ENCODE measurements at regions not wholly inside any gene's neighbourhood (a gene's known extent, or its start where the extent isn't known, plus 50 kb on each side); places are given as distances from the start of the nearest gene placed in this dataset.
"Not testable (repeated sequence)": the region's sequence is repeated elsewhere in the genome, so short reads cannot be mapped to it uniquely, and the experiment has no call there.

- not testable (repeated sequence) for H3K27ac ChIP-seq (ENCODE audit: low read depth in 1 of 2, low read length in 1 of 2); ATAC-seq (ENCODE audit: insufficient read depth, low FRiP score); H3K4me3 ChIP-seq; H3K4me1 ChIP-seq (ENCODE audit: control insufficient read depth in 5 of 5, insufficient read depth in 5 of 5, low read length in 5 of 5); DNase-seq; H3K27me3 ChIP-seq (ENCODE audit: control insufficient read depth in 3 of 3, insufficient read depth in 3 of 3, low read length in 2 of 3); H3K36me3 ChIP-seq (ENCODE audit: control insufficient read depth in 4 of 4, insufficient read depth in 4 of 4, low read length in 4 of 4); H3K9ac ChIP-seq (ENCODE audit: insufficient read depth in 1 of 2, low read length in 2 of 2); H3K9me3 ChIP-seq (ENCODE audit: control insufficient read depth in 4 of 4, insufficient read depth in 3 of 4, low read length in 3 of 4)
- WGBS, 2 donors, result 0 to 62% methylated on average over 1 of the region's 1 CpG
Observed at GRCh38 chr21:27921421-27921820, 954.5 kb upstream of the ADAMTS5 start.

DNA sequence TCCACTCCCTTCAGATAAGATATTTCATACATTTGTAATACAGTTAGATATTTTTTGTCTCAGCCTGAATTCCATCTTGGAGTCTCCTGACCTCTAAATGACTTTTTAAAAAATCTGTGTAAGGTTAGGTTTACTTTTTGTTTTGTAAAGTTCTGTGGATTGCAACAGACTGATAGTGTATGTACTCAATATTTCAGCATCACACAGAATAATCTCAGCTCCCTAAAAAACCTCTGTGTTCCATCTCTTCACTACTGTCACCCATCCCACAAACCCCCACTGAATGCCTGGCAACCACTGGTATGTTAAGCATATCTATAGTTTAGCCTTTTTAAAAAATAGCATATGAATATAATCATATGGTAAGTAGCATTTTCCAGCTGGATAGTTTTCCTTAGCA lies 951.1 kb upstream of the ADAMTS5 start:
- not testable (repeated sequence) for H3K9ac ChIP-seq (ENCODE audit: insufficient read depth in 1 of 2, low read length in 2 of 2); H3K4me3 ChIP-seq; H3K27me3 ChIP-seq (ENCODE audit: control insufficient read depth in 3 of 3, insufficient read depth in 3 of 3, low read length in 2 of 3); H3K27ac ChIP-seq (ENCODE audit: low read depth in 1 of 2, low read length in 1 of 2); ATAC-seq (ENCODE audit: insufficient read depth, low FRiP score); H3K9me3 ChIP-seq (ENCODE audit: control insufficient read depth in 4 of 4, insufficient read depth in 3 of 4, low read length in 3 of 4); H3K4me1 ChIP-seq (ENCODE audit: control insufficient read depth in 5 of 5, insufficient read depth in 5 of 5, low read length in 5 of 5); H3K36me3 ChIP-seq (ENCODE audit: control insufficient read depth in 4 of 4, insufficient read depth in 4 of 4, low read length in 4 of 4)
- DNase-seq, result peak in 2 of 3 donors; percentile 10 to 28

DNA sequence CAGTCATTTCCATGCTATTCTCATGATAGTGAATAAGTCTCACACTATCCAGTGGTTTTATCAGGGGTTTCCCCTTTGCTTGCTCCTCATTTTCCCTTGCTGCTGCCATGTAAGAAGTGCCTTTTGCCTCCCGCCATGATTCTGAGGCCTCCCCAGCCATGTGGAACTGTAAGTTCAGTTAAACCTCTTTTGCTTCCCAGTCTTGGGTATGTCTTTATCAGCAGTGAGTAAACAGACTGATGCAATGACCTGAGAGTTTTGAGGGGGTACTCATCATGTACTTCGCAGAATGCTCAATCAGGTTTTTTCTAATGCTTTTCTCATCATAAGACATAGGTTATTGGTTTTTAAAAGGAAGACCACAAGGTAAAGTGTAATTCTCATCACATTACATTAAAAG lies 949.4 kb upstream of the ADAMTS5 start:
- not testable (repeated sequence) for H3K27ac ChIP-seq (ENCODE audit: low read depth in 1 of 2, low read length in 1 of 2); DNase-seq; ATAC-seq (ENCODE audit: insufficient read depth, low FRiP score); H3K27me3 ChIP-seq (ENCODE audit: control insufficient read depth in 3 of 3, insufficient read depth in 3 of 3, low read length in 2 of 3); H3K9ac ChIP-seq (ENCODE audit: insufficient read depth in 1 of 2, low read length in 2 of 2); H3K36me3 ChIP-seq (ENCODE audit: control insufficient read depth in 4 of 4, insufficient read depth in 4 of 4, low read length in 4 of 4); H3K4me3 ChIP-seq; H3K4me1 ChIP-seq (ENCODE audit: control insufficient read depth in 5 of 5, insufficient read depth in 5 of 5, low read length in 5 of 5); H3K9me3 ChIP-seq (ENCODE audit: control insufficient read depth in 4 of 4, insufficient read depth in 3 of 4, low read length in 3 of 4)
- WGBS, 2 donors, result 87 to 91% methylated on average over 2 of the region's 2 CpGs

GRCh38 chr21:27912133-27912532 lies 945.2 kb upstream of the ADAMTS5 start:
- WGBS, 2 donors, result 65 to 85% methylated on average over 2 of the region's 2 CpGs

DNA sequence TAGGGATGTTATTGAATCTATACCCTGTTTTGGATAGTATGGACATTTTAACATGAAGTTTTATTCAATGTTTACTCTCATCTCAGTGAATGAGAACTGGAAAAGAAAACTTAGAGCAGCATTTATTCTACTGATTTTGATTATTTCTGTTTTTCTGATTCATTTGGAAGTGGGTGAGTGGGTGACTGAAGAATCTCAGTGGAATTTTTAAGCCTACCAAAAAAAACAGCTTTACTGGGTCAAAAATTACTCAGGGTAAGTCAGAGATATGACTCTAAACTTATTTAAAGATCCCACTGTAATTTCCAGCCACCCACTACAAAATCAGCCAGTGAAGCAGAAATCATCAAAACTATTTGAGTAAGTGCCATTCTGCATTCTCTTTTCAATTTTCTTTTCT lies 942.6 kb upstream of the ADAMTS5 start:
- not testable (repeated sequence) for H3K9ac ChIP-seq (ENCODE audit: insufficient read depth in 1 of 2, low read length in 2 of 2); ATAC-seq (ENCODE audit: insufficient read depth, low FRiP score); H3K4me1 ChIP-seq (ENCODE audit: control insufficient read depth in 5 of 5, insufficient read depth in 5 of 5, low read length in 5 of 5); H3K4me3 ChIP-seq; DNase-seq; H3K27ac ChIP-seq (ENCODE audit: low read depth in 1 of 2, low read length in 1 of 2); H3K9me3 ChIP-seq (ENCODE audit: control insufficient read depth in 4 of 4, insufficient read depth in 3 of 4, low read length in 3 of 4); H3K27me3 ChIP-seq (ENCODE audit: control insufficient read depth in 3 of 3, insufficient read depth in 3 of 3, low read length in 2 of 3); H3K36me3 ChIP-seq (ENCODE audit: control insufficient read depth in 4 of 4, insufficient read depth in 4 of 4, low read length in 4 of 4)

More at GRCh38 chr21:27912133-27912532, 945.2 kb upstream of the ADAMTS5 start:
- not testable (repeated sequence) for H3K9me3 ChIP-seq (ENCODE audit: control insufficient read depth in 4 of 4, insufficient read depth in 3 of 4, low read length in 3 of 4); H3K27ac ChIP-seq (ENCODE audit: low read depth in 1 of 2, low read length in 1 of 2); ATAC-seq (ENCODE audit: insufficient read depth, low FRiP score); H3K27me3 ChIP-seq (ENCODE audit: control insufficient read depth in 3 of 3, insufficient read depth in 3 of 3, low read length in 2 of 3); H3K9ac ChIP-seq (ENCODE audit: insufficient read depth in 1 of 2, low read length in 2 of 2); H3K36me3 ChIP-seq (ENCODE audit: control insufficient read depth in 4 of 4, insufficient read depth in 4 of 4, low read length in 4 of 4); H3K4me3 ChIP-seq; H3K4me1 ChIP-seq (ENCODE audit: control insufficient read depth in 5 of 5, insufficient read depth in 5 of 5, low read length in 5 of 5)
- DNase-seq, result peak; percentile 18 to 59 (median 53)

DNA sequence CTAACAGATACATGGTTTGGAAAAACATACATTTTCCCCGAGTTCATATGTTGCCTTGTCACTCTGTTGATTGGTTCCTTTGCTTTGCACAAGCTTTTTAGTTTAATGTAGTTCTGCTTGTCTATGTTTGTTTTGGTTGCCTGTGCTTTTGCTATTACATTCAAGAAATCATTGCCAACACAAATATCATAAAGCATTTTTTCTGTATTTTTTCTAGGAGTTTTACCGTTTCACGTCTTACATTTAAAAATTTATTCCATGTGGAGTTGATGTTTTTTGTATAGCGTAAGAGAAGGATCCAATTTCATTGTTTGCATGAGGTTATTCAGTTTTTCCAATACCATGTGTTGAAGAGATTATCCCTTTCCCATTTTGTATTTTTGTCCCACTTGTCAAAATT lies 941.9 kb upstream of the ADAMTS5 start:
- ATAC-seq (ENCODE audit: insufficient read depth, low FRiP score); H3K4me3 ChIP-seq; H3K9me3 ChIP-seq (ENCODE audit: control insufficient read depth in 4 of 4, insufficient read depth in 3 of 4, low read length in 3 of 4); H3K9ac ChIP-seq (ENCODE audit: insufficient read depth in 1 of 2, low read length in 2 of 2); DNase-seq; H3K4me1 ChIP-seq (ENCODE audit: control insufficient read depth in 5 of 5, insufficient read depth in 5 of 5, low read length in 5 of 5); H3K27ac ChIP-seq (ENCODE audit: low read depth in 1 of 2, low read length in 1 of 2); H3K27me3 ChIP-seq (ENCODE audit: control insufficient read depth in 3 of 3, insufficient read depth in 3 of 3, low read length in 2 of 3); H3K36me3 ChIP-seq (ENCODE audit: control insufficient read depth in 4 of 4, insufficient read depth in 4 of 4, low read length in 4 of 4): not testable (repeated sequence)
- WGBS, 2 donors, result 93 to 98% methylated on average over 4 of the region's 4 CpGs

DNA sequence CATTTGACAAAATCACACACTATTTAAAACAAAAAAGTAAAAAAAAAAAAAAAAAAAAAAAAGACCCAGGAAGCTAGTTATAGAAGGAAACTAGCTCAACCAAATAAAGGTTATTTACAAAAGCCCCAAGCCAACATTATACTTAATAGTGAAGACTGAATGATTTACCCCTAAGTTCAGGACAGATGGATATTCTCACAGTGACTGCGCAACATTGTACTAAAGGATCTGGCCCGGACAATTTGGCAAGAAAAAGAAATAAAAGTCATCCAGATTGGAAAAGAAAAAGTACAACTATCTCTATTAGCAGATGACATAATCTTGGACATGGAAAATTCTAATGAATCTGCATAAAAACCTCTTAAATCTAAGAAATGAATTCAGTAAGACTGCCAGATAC lies 936.0 kb upstream of the ADAMTS5 start:
- 80 to 93% methylated on average over 2 of the region's 2 CpGs for WGBS, 2 donors
- ATAC-seq (ENCODE audit: insufficient read depth, low FRiP score), result not testable (repeated sequence)

DNA sequence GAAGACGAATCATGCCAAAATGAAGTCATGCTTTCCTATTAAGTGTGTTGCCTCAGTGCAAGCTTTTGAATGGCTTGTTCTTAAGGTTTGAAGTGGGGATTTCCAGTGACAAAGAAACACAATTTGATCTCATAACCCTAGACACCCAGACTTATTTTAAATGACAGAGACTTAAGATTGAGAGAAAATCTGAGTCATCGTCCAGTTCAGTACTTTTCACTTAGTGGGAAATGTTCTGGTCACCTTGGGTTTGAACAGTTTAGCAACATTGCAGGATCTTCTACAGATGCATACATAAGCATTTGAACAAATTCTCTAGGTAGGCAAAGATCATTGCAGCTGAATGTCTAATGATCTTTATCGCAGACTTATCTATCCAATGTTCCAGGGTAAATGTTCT lies 926.7 kb upstream of the ADAMTS5 start:
- 87 to 90% methylated on average over 2 of the region's 3 CpGs for WGBS, 2 donors
- H3K27ac ChIP-seq (ENCODE audit: low read depth in 1 of 2, low read length in 1 of 2); H3K4me3 ChIP-seq; H3K36me3 ChIP-seq (ENCODE audit: control insufficient read depth in 4 of 4, insufficient read depth in 4 of 4, low read length in 4 of 4); DNase-seq; H3K27me3 ChIP-seq (ENCODE audit: control insufficient read depth in 3 of 3, insufficient read depth in 3 of 3, low read length in 2 of 3); H3K9me3 ChIP-seq (ENCODE audit: control insufficient read depth in 4 of 4, insufficient read depth in 3 of 4, low read length in 3 of 4); H3K9ac ChIP-seq (ENCODE audit: insufficient read depth in 1 of 2, low read length in 2 of 2); H3K4me1 ChIP-seq (ENCODE audit: control insufficient read depth in 5 of 5, insufficient read depth in 5 of 5, low read length in 5 of 5); ATAC-seq (ENCODE audit: insufficient read depth, low FRiP score): not testable (repeated sequence)

More for the DNA sequence above, 936.0 kb upstream of the ADAMTS5 start:
- H3K36me3 ChIP-seq (ENCODE audit: control insufficient read depth in 4 of 4, insufficient read depth in 4 of 4, low read length in 4 of 4); H3K27ac ChIP-seq (ENCODE audit: low read depth in 1 of 2, low read length in 1 of 2); H3K9ac ChIP-seq (ENCODE audit: insufficient read depth in 1 of 2, low read length in 2 of 2); H3K4me3 ChIP-seq; H3K4me1 ChIP-seq (ENCODE audit: control insufficient read depth in 5 of 5, insufficient read depth in 5 of 5, low read length in 5 of 5); H3K9me3 ChIP-seq (ENCODE audit: control insufficient read depth in 4 of 4, insufficient read depth in 3 of 4, low read length in 3 of 4); H3K27me3 ChIP-seq (ENCODE audit: control insufficient read depth in 3 of 3, insufficient read depth in 3 of 3, low read length in 2 of 3): not testable (repeated sequence)
- DNase-seq, result peak; percentile 49 to 95 (median 94)

DNA sequence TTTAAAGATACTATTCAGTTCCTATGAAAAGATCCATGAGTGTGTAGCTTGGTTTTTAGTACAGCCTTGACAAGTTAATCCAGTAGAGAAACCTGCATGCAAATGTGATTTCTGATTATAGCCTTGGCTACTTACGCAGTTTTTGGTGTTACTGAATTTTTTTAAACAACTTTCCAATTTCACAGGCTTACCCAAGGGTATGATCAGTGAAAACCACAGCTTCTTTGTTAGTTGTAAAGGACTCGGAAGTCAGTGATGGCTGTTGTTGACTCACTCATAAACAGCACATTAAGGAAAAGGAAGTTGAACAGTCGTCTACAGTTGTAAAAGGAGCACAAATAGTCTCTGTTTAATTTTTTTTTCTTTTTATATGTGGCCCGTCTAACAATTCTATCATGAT lies 924.6 kb upstream of the ADAMTS5 start:
- H3K9ac ChIP-seq (ENCODE audit: insufficient read depth in 1 of 2, low read length in 2 of 2); DNase-seq; ATAC-seq (ENCODE audit: insufficient read depth, low FRiP score); H3K27ac ChIP-seq (ENCODE audit: low read depth in 1 of 2, low read length in 1 of 2); H3K9me3 ChIP-seq (ENCODE audit: control insufficient read depth in 4 of 4, insufficient read depth in 3 of 4, low read length in 3 of 4); H3K4me1 ChIP-seq (ENCODE audit: control insufficient read depth in 5 of 5, insufficient read depth in 5 of 5, low read length in 5 of 5); H3K36me3 ChIP-seq (ENCODE audit: control insufficient read depth in 4 of 4, insufficient read depth in 4 of 4, low read length in 4 of 4); H3K27me3 ChIP-seq (ENCODE audit: control insufficient read depth in 3 of 3, insufficient read depth in 3 of 3, low read length in 2 of 3); H3K4me3 ChIP-seq: not testable (repeated sequence)
- WGBS, 2 donors, result 43 to 50% methylated on average over 4 of the region's 4 CpGs

Data from lung (tissue), 9 donors.